H9 (cell line): ENCODE measurements at regions not wholly inside any gene's neighbourhood (a gene's known extent, or its start where the extent isn't known, plus 50 kb on each side); places are given as distances from the start of the nearest gene placed in this dataset.

ENCODE experiments used
- DNase-seq: peaks from one replicate; pipeline ENCODE4 v3.0.0-alpha.2; 2017
- H2AFZ ChIP-seq: one replicate; pipeline ENCODE4 v1.6.1; 2013; ENCODE audit warnings: mild to moderate bottlenecking, low read length, control low read depth, moderate library complexity
- H2AK5ac ChIP-seq: 2 replicates; pipeline ENCODE4 v1.6.1; 2013; ENCODE audit warnings: low read length, control low read depth, mixed read lengths; ENCODE audit not compliant: insufficient read length
- H2BK120ac ChIP-seq: one replicate; pipeline ENCODE4 v1.6.1; 2013; ENCODE audit warnings: low read depth, mild to moderate bottlenecking, low read length, control low read depth, inconsistent platforms; ENCODE audit not compliant: poor library complexity, severe bottlenecking
- H2BK12ac ChIP-seq: 2 replicates; pipeline ENCODE4 v1.6.1; 2013; ENCODE audit warnings: low read length, control low read depth, mixed read lengths, low read depth; ENCODE audit not compliant: insufficient read length
- H2BK15ac ChIP-seq: 2 replicates; pipeline ENCODE4 v1.6.1; 2013; ENCODE audit warnings: low read depth, low read length, control low read depth
- H2BK20ac ChIP-seq: one replicate; pipeline ENCODE4 v1.6.1; 2013; ENCODE audit warnings: low read depth, mild to moderate bottlenecking, low read length, control low read depth, inconsistent platforms; ENCODE audit not compliant: poor library complexity, severe bottlenecking
- H2BK5ac ChIP-seq: 2 replicates; pipeline ENCODE4 v1.6.1; 2013; ENCODE audit warnings: low read length, control low read depth, mixed read lengths; ENCODE audit not compliant: insufficient read length
- H3K14ac ChIP-seq: 2 replicates; pipeline ENCODE4 v1.6.1; 2013; ENCODE audit warnings: low read length, control low read depth; ENCODE audit not compliant: insufficient read depth
- H3K18ac ChIP-seq: 2 replicates; pipeline ENCODE4 v1.6.1; 2013; ENCODE audit warnings: low read depth, mild to moderate bottlenecking, mixed read lengths, low read length, control low read depth; ENCODE audit not compliant: insufficient read length
- H3K23ac ChIP-seq: 2 replicates; pipeline ENCODE4 v1.6.1; 2013; ENCODE audit warnings: low read length, control low read depth, mixed read lengths, low read depth; ENCODE audit not compliant: insufficient read length
- H3K23me2 ChIP-seq: 2 replicates; pipeline ENCODE4 v1.6.1; 2013; ENCODE audit warnings: low read depth, mild to moderate bottlenecking, mixed read lengths, low read length, control low read depth; ENCODE audit not compliant: insufficient read length, poor library complexity, severe bottlenecking
- H3K27ac ChIP-seq: 2 replicates; pipeline ENCODE4 v1.5.1; 2013; ENCODE audit warnings: low read length, control low read depth, mixed read lengths, low read depth; ENCODE audit not compliant: insufficient read length
- H3K27me3 ChIP-seq: 2 replicates; pipeline ENCODE4 v1.6.1; 2013; ENCODE audit warnings: low read length, control low read depth, inconsistent platforms; ENCODE audit not compliant: insufficient read depth
- H3K4ac ChIP-seq: 2 replicates; pipeline ENCODE4 v1.6.1; 2013; ENCODE audit warnings: low read depth, mild to moderate bottlenecking, control low read depth, inconsistent platforms, low read length, moderate library complexity
- H3K4me1 ChIP-seq: 2 replicates; pipeline ENCODE4 v1.6.1; 2013; ENCODE audit warnings: low read length, control low read depth, inconsistent platforms; ENCODE audit not compliant: insufficient read depth
- H3K4me2 ChIP-seq: 2 replicates; pipeline ENCODE4 v1.6.1; 2013; ENCODE audit warnings: low read length, control low read depth, mixed read lengths; ENCODE audit not compliant: insufficient read length, insufficient read depth
- H3K56ac ChIP-seq: 2 replicates; pipeline ENCODE4 v1.6.1; 2013; ENCODE audit warnings: low read depth, mild to moderate bottlenecking, mixed read lengths, low read length, control low read depth; ENCODE audit not compliant: insufficient read length
- H3K79me1 ChIP-seq: 2 replicates; pipeline ENCODE4 v1.6.1; 2013; ENCODE audit warnings: low read depth, mild to moderate bottlenecking, moderate library complexity, low read length, control low read depth, inconsistent platforms; ENCODE audit not compliant: insufficient read depth, poor library complexity, severe bottlenecking
- H3K79me2 ChIP-seq: 2 replicates; pipeline ENCODE4 v1.6.1; 2013; ENCODE audit warnings: low read length, control low read depth, inconsistent platforms; ENCODE audit not compliant: insufficient read depth
- H3K9ac ChIP-seq: 2 replicates; pipeline ENCODE4 v1.6.1; 2013; ENCODE audit warnings: low read length, control low read depth, mixed read lengths; ENCODE audit not compliant: insufficient read length; ENCODE audit errors: extremely low read depth
- H3K9me3 ChIP-seq: one replicate; pipeline ENCODE4 v1.6.1; 2013; ENCODE audit warnings: low read depth, low read length, inconsistent platforms; ENCODE audit not compliant: control insufficient read depth
- H3T11ph ChIP-seq: one replicate; pipeline ENCODE4 v1.6.1; 2013; ENCODE audit warnings: mild to moderate bottlenecking, low read length, control low read depth, inconsistent platforms
- H4K20me1 ChIP-seq: one replicate; pipeline ENCODE4 v1.6.1; 2013; ENCODE audit not compliant: control insufficient read depth, insufficient read length, insufficient read depth
- H4K5ac ChIP-seq: 2 replicates; pipeline ENCODE4 v1.6.1; 2013; ENCODE audit warnings: low read depth, mild to moderate bottlenecking, mixed read lengths, low read length, control low read depth; ENCODE audit not compliant: insufficient read length
- H4K8ac ChIP-seq: replicated peaks from 2 replicates; pipeline ENCODE4 v1.6.1; 2013; ENCODE audit warnings: low read length, control low read depth, mixed read lengths, low read depth; ENCODE audit not compliant: insufficient read length
- H4K91ac ChIP-seq: 2 replicates; pipeline ENCODE4 v1.6.1; 2013; ENCODE audit warnings: low read depth, mild to moderate bottlenecking, moderate library complexity, mixed read lengths, low read length, control low read depth; ENCODE audit not compliant: insufficient read length
- H3K27ac Mint-ChIP-seq, 3 experiments: 2 replicates in 2 of 3; 3 replicates in 1 of 3; pipeline ENCODE4 v1.8.0; 2020 to 2021; ENCODE audit warnings: mixed read lengths in 3 of 3, mild to moderate bottlenecking in 1 of 3, moderate library complexity in 1 of 3
- H3K27me3 Mint-ChIP-seq: 2 replicates; pipeline ENCODE4 v1.8.0; 2021; ENCODE audit warnings: low read depth, mild to moderate bottlenecking, moderate library complexity, mixed read lengths
- H3K36me3 Mint-ChIP-seq, 3 experiments: 2 replicates in 2 of 3; 3 replicates in 1 of 3; pipeline ENCODE4 v1.8.0; 2020 to 2021; ENCODE audit warnings: low read depth in 3 of 3, mixed read lengths in 3 of 3; ENCODE audit not compliant: insufficient read depth in 1 of 3
- H3K4me1 Mint-ChIP-seq, 2 experiments: 2 replicates each; pipeline ENCODE4 v1.8.0; 2020; ENCODE audit warnings: mixed read lengths in 2 of 2
- H3K4me3 Mint-ChIP-seq, 2 experiments: 2 replicates in 1 of 2; 3 replicates in 1 of 2; pipeline ENCODE4 v1.8.0; 2020 to 2021; ENCODE audit warnings: mild to moderate bottlenecking in 2 of 2, mixed read lengths in 2 of 2, moderate library complexity in 1 of 2
- H3K9me3 Mint-ChIP-seq, 2 experiments: 2 replicates in 1 of 2; 3 replicates in 1 of 2; pipeline ENCODE4 v1.8.0; 2020; ENCODE audit warnings: mild to moderate bottlenecking in 2 of 2, mixed read lengths in 2 of 2, moderate library complexity in 1 of 2
- WGBS: extraction: QIAGEN DNeasy Blood & Tissue Kit; methylation state at CpG from one replicate; pipeline ENCODE4 v1.1.7; 2013; ENCODE audit warnings: missing lambda C conversion rate, low lambda C conversion rate, mixed read lengths; ENCODE audit not compliant: insufficient read length; ENCODE audit errors: extremely low coverage; 5-methylcytosine and 5-hydroxymethylcytosine counted together
- TF ChIP-seq, protein P1 (sequence below): fragments of 200-600 bp; sonication (generic); conservative IDR thresholded peaks from 3 replicates; pipeline ENCODE4 v1.8.0; 2021; ENCODE audit warnings: antibody characterized with exemption, mild to moderate bottlenecking

DNA sequence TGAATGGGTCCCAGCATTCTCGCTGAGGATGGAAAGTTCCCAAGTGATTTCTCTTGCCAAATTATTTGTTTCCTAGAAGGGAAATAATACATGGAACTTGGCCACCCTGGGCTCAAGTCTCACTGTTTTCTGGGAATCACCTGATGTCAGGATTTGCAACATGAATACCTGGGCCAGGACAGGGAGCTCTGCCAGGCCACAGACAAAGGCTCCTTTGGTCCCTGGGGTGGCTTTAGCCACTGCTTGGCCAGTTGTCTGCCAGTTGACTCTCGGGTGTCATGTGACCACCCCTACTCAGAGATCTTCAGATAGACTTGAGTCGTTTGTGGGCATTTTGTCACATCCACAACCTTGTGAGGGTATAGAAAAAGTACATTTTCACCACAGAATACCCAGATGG is 258.0 kb upstream of the HABP2 start:
- no peak overlapping the region for H3K14ac ChIP-seq
- no peak overlapping the region for H3K4me3 Mint-ChIP-seq
- H2AFZ ChIP-seq: no peak overlapping the region
- no CpG with 5 or more reads among the region's 3 CpGs for WGBS
- no peaks in the 10 kb centered on the region for H3K27me3 ChIP-seq
- no peak overlapping the region for H3K9ac ChIP-seq
- no peak for DNase-seq
- no peak overlapping the region for H3K23ac ChIP-seq
- H3K79me2 ChIP-seq: no peaks in the 10 kb centered on the region
- no peak overlapping the region for H2BK12ac ChIP-seq
- H3K9me3 ChIP-seq: no peaks in the 10 kb centered on the region
- H3K79me1 ChIP-seq: no peaks in the 10 kb centered on the region
- no peak overlapping the region for H2BK15ac ChIP-seq
- no peak overlapping the region for H2BK20ac ChIP-seq
- H3K27me3 Mint-ChIP-seq: no peaks in the 10 kb centered on the region
- no peak overlapping the region for H2BK120ac ChIP-seq
- no peaks in the 10 kb centered on the region for H3K9me3 Mint-ChIP-seq
- no peak overlapping the region for H3T11ph ChIP-seq
- H3K23me2 ChIP-seq: no peaks in the 10 kb centered on the region
- no peaks in the 10 kb centered on the region for H3K4me1 ChIP-seq
- H3K56ac ChIP-seq: no peak overlapping the region
- H3K36me3 Mint-ChIP-seq: no peaks in the 10 kb centered on the region
- H3K18ac ChIP-seq: no peak overlapping the region
- H4K8ac ChIP-seq: no peak overlapping the region
- no peak overlapping the region for H3K27ac ChIP-seq
- no peaks in the 10 kb centered on the region for H4K20me1 ChIP-seq
- no peak overlapping the region for H3K4me2 ChIP-seq
- H3K4me1 Mint-ChIP-seq: peaks cover 16 to 21% of the 10 kb centered on the region in 2 experiments
- no peak overlapping the region for H2AK5ac ChIP-seq
- no peak overlapping the region for H4K5ac ChIP-seq
- H3K27ac Mint-ChIP-seq: no peak overlapping the region
- no peak overlapping the region for H2BK5ac ChIP-seq
- TF ChIP-seq, protein P1, sequence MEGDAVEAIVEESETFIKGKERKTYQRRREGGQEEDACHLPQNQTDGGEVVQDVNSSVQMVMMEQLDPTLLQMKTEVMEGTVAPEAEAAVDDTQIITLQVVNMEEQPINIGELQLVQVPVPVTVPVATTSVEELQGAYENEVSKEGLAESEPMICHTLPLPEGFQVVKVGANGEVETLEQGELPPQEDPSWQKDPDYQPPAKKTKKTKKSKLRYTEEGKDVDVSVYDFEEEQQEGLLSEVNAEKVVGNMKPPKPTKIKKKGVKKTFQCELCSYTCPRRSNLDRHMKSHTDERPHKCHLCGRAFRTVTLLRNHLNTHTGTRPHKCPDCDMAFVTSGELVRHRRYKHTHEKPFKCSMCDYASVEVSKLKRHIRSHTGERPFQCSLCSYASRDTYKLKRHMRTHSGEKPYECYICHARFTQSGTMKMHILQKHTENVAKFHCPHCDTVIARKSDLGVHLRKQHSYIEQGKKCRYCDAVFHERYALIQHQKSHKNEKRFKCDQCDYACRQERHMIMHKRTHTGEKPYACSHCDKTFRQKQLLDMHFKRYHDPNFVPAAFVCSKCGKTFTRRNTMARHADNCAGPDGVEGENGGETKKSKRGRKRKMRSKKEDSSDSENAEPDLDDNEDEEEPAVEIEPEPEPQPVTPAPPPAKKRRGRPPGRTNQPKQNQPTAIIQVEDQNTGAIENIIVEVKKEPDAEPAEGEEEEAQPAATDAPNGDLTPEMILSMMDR: no peak
- H4K91ac ChIP-seq: no peak overlapping the region
- H3K4ac ChIP-seq: no peak overlapping the region
